H9 (cell line): ENCODE measurements at regions not wholly inside any gene's neighbourhood (a gene's known extent, or its start where the extent isn't known, plus 50 kb on each side); places are given as distances from the start of the nearest gene placed in this dataset.

Experiments used
- DNase-seq: peaks from one replicate; pipeline ENCODE4 v3.0.0-alpha.2; 2017
- H2AFZ ChIP-seq: one replicate; pipeline ENCODE4 v1.6.1; 2013; ENCODE audit warnings: mild to moderate bottlenecking, low read length, control low read depth, moderate library complexity
- H2AK5ac ChIP-seq: 2 replicates; pipeline ENCODE4 v1.6.1; 2013; ENCODE audit warnings: low read length, control low read depth, mixed read lengths; ENCODE audit not compliant: insufficient read length
- H2BK120ac ChIP-seq: one replicate; pipeline ENCODE4 v1.6.1; 2013; ENCODE audit warnings: low read depth, mild to moderate bottlenecking, low read length, control low read depth, inconsistent platforms; ENCODE audit not compliant: poor library complexity, severe bottlenecking
- H2BK12ac ChIP-seq: 2 replicates; pipeline ENCODE4 v1.6.1; 2013; ENCODE audit warnings: low read length, control low read depth, mixed read lengths, low read depth; ENCODE audit not compliant: insufficient read length
- H2BK15ac ChIP-seq: 2 replicates; pipeline ENCODE4 v1.6.1; 2013; ENCODE audit warnings: low read depth, low read length, control low read depth
- H2BK20ac ChIP-seq: one replicate; pipeline ENCODE4 v1.6.1; 2013; ENCODE audit warnings: low read depth, mild to moderate bottlenecking, low read length, control low read depth, inconsistent platforms; ENCODE audit not compliant: poor library complexity, severe bottlenecking
- H2BK5ac ChIP-seq: 2 replicates; pipeline ENCODE4 v1.6.1; 2013; ENCODE audit warnings: low read length, control low read depth, mixed read lengths; ENCODE audit not compliant: insufficient read length
- H3K14ac ChIP-seq: 2 replicates; pipeline ENCODE4 v1.6.1; 2013; ENCODE audit warnings: low read length, control low read depth; ENCODE audit not compliant: insufficient read depth
- H3K18ac ChIP-seq: 2 replicates; pipeline ENCODE4 v1.6.1; 2013; ENCODE audit warnings: low read depth, mild to moderate bottlenecking, mixed read lengths, low read length, control low read depth; ENCODE audit not compliant: insufficient read length
- H3K23ac ChIP-seq: 2 replicates; pipeline ENCODE4 v1.6.1; 2013; ENCODE audit warnings: low read length, control low read depth, mixed read lengths, low read depth; ENCODE audit not compliant: insufficient read length
- H3K23me2 ChIP-seq: 2 replicates; pipeline ENCODE4 v1.6.1; 2013; ENCODE audit warnings: low read depth, mild to moderate bottlenecking, mixed read lengths, low read length, control low read depth; ENCODE audit not compliant: insufficient read length, poor library complexity, severe bottlenecking
- H3K27ac ChIP-seq: 2 replicates; pipeline ENCODE4 v1.5.1; 2013; ENCODE audit warnings: low read length, control low read depth, mixed read lengths, low read depth; ENCODE audit not compliant: insufficient read length
- H3K27me3 ChIP-seq: 2 replicates; pipeline ENCODE4 v1.6.1; 2013; ENCODE audit warnings: low read length, control low read depth, inconsistent platforms; ENCODE audit not compliant: insufficient read depth
- H3K4ac ChIP-seq: 2 replicates; pipeline ENCODE4 v1.6.1; 2013; ENCODE audit warnings: low read depth, mild to moderate bottlenecking, control low read depth, inconsistent platforms, low read length, moderate library complexity
- H3K4me1 ChIP-seq: 2 replicates; pipeline ENCODE4 v1.6.1; 2013; ENCODE audit warnings: low read length, control low read depth, inconsistent platforms; ENCODE audit not compliant: insufficient read depth
- H3K4me2 ChIP-seq: 2 replicates; pipeline ENCODE4 v1.6.1; 2013; ENCODE audit warnings: low read length, control low read depth, mixed read lengths; ENCODE audit not compliant: insufficient read length, insufficient read depth
- H3K56ac ChIP-seq: 2 replicates; pipeline ENCODE4 v1.6.1; 2013; ENCODE audit warnings: low read depth, mild to moderate bottlenecking, mixed read lengths, low read length, control low read depth; ENCODE audit not compliant: insufficient read length
- H3K79me1 ChIP-seq: 2 replicates; pipeline ENCODE4 v1.6.1; 2013; ENCODE audit warnings: low read depth, mild to moderate bottlenecking, moderate library complexity, low read length, control low read depth, inconsistent platforms; ENCODE audit not compliant: insufficient read depth, poor library complexity, severe bottlenecking
- H3K79me2 ChIP-seq: 2 replicates; pipeline ENCODE4 v1.6.1; 2013; ENCODE audit warnings: low read length, control low read depth, inconsistent platforms; ENCODE audit not compliant: insufficient read depth
- H3K9ac ChIP-seq: 2 replicates; pipeline ENCODE4 v1.6.1; 2013; ENCODE audit warnings: low read length, control low read depth, mixed read lengths; ENCODE audit not compliant: insufficient read length; ENCODE audit errors: extremely low read depth
- H3K9me3 ChIP-seq: one replicate; pipeline ENCODE4 v1.6.1; 2013; ENCODE audit warnings: low read depth, low read length, inconsistent platforms; ENCODE audit not compliant: control insufficient read depth
- H3T11ph ChIP-seq: one replicate; pipeline ENCODE4 v1.6.1; 2013; ENCODE audit warnings: mild to moderate bottlenecking, low read length, control low read depth, inconsistent platforms
- H4K20me1 ChIP-seq: one replicate; pipeline ENCODE4 v1.6.1; 2013; ENCODE audit not compliant: control insufficient read depth, insufficient read length, insufficient read depth
- H4K5ac ChIP-seq: 2 replicates; pipeline ENCODE4 v1.6.1; 2013; ENCODE audit warnings: low read depth, mild to moderate bottlenecking, mixed read lengths, low read length, control low read depth; ENCODE audit not compliant: insufficient read length
- H4K8ac ChIP-seq: replicated peaks from 2 replicates; pipeline ENCODE4 v1.6.1; 2013; ENCODE audit warnings: low read length, control low read depth, mixed read lengths, low read depth; ENCODE audit not compliant: insufficient read length
- H4K91ac ChIP-seq: 2 replicates; pipeline ENCODE4 v1.6.1; 2013; ENCODE audit warnings: low read depth, mild to moderate bottlenecking, moderate library complexity, mixed read lengths, low read length, control low read depth; ENCODE audit not compliant: insufficient read length
- H3K27ac Mint-ChIP-seq, 3 experiments: 2 replicates in 2 of 3; 3 replicates in 1 of 3; pipeline ENCODE4 v1.8.0; 2020 to 2021; ENCODE audit warnings: mixed read lengths in 3 of 3, mild to moderate bottlenecking in 1 of 3, moderate library complexity in 1 of 3
- H3K27me3 Mint-ChIP-seq: 2 replicates; pipeline ENCODE4 v1.8.0; 2021; ENCODE audit warnings: low read depth, mild to moderate bottlenecking, moderate library complexity, mixed read lengths
- H3K36me3 Mint-ChIP-seq, 3 experiments: 2 replicates in 2 of 3; 3 replicates in 1 of 3; pipeline ENCODE4 v1.8.0; 2020 to 2021; ENCODE audit warnings: low read depth in 3 of 3, mixed read lengths in 3 of 3; ENCODE audit not compliant: insufficient read depth in 1 of 3
- H3K4me1 Mint-ChIP-seq, 2 experiments: 2 replicates each; pipeline ENCODE4 v1.8.0; 2020; ENCODE audit warnings: mixed read lengths in 2 of 2
- H3K4me3 Mint-ChIP-seq, 2 experiments: 2 replicates in 1 of 2; 3 replicates in 1 of 2; pipeline ENCODE4 v1.8.0; 2020 to 2021; ENCODE audit warnings: mild to moderate bottlenecking in 2 of 2, mixed read lengths in 2 of 2, moderate library complexity in 1 of 2
- H3K9me3 Mint-ChIP-seq, 2 experiments: 2 replicates in 1 of 2; 3 replicates in 1 of 2; pipeline ENCODE4 v1.8.0; 2020; ENCODE audit warnings: mild to moderate bottlenecking in 2 of 2, mixed read lengths in 2 of 2, moderate library complexity in 1 of 2
- WGBS: extraction: QIAGEN DNeasy Blood & Tissue Kit; methylation state at CpG from one replicate; pipeline ENCODE4 v1.1.7; 2013; ENCODE audit warnings: missing lambda C conversion rate, low lambda C conversion rate, mixed read lengths; ENCODE audit not compliant: insufficient read length; ENCODE audit errors: extremely low coverage; 5-methylcytosine and 5-hydroxymethylcytosine counted together
- TF ChIP-seq, protein P1 (sequence below): fragments of 200-600 bp; sonication (generic); conservative IDR thresholded peaks from 3 replicates; pipeline ENCODE4 v1.8.0; 2021; ENCODE audit warnings: antibody characterized with exemption, mild to moderate bottlenecking

DNA sequence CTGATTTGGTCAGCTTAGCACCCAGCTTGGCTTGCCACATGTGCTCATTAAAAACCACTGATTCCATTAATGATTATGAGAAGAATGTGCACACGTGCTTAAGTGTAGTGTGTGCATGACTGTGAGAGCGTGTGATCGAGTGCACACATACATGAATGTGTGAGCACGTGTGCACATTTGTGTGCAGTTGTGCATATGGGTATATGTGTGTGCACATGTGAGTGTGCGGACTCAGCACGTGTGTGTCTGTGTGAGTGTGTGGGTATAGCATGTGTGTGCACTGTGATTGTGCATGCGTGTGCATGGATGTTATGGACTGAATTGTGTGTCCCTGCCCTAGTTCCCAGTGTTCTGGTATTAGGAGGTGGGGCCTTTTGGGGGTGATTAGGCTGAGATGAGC is 202.1 kb upstream of the ZNF536 start:
- no peak overlapping the region for H3K23ac ChIP-seq
- no peak overlapping the region for H3K9ac ChIP-seq
- H2BK120ac ChIP-seq = no peak overlapping the region
- H3K4me1 ChIP-seq = no peaks in the 10 kb centered on the region
- no peak overlapping the region for H2BK20ac ChIP-seq
- H2BK15ac ChIP-seq = no peak overlapping the region
- no peak overlapping the region for H4K8ac ChIP-seq
- H4K5ac ChIP-seq = no peak overlapping the region
- no peak overlapping the region for H3K4me2 ChIP-seq
- no peak overlapping the region for H3K18ac ChIP-seq
- no peak overlapping the region for H2AFZ ChIP-seq
- H3K4me1 Mint-ChIP-seq = no peaks in the 10 kb centered on the region
- no peak overlapping the region for H3T11ph ChIP-seq
- no peak overlapping the region for H2BK12ac ChIP-seq
- WGBS = no CpG with 5 or more reads among the region's 7 CpGs
- no peak overlapping the region for H4K91ac ChIP-seq
- H3K14ac ChIP-seq = no peak overlapping the region
- H3K23me2 ChIP-seq = no peaks in the 10 kb centered on the region
- H3K36me3 Mint-ChIP-seq = no peaks in the 10 kb centered on the region
- no peak overlapping the region for H3K27ac ChIP-seq
- TF ChIP-seq, protein P1, sequence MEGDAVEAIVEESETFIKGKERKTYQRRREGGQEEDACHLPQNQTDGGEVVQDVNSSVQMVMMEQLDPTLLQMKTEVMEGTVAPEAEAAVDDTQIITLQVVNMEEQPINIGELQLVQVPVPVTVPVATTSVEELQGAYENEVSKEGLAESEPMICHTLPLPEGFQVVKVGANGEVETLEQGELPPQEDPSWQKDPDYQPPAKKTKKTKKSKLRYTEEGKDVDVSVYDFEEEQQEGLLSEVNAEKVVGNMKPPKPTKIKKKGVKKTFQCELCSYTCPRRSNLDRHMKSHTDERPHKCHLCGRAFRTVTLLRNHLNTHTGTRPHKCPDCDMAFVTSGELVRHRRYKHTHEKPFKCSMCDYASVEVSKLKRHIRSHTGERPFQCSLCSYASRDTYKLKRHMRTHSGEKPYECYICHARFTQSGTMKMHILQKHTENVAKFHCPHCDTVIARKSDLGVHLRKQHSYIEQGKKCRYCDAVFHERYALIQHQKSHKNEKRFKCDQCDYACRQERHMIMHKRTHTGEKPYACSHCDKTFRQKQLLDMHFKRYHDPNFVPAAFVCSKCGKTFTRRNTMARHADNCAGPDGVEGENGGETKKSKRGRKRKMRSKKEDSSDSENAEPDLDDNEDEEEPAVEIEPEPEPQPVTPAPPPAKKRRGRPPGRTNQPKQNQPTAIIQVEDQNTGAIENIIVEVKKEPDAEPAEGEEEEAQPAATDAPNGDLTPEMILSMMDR = no peak
- no peaks in the 10 kb centered on the region for H3K9me3 ChIP-seq
- no peaks in the 10 kb centered on the region for H4K20me1 ChIP-seq
- H3K27me3 ChIP-seq = no peaks in the 10 kb centered on the region
- H3K27ac Mint-ChIP-seq = no peak overlapping the region
- H3K27me3 Mint-ChIP-seq = peaks cover 2% of the 10 kb centered on the region; the same call in 1 of the 2 replicates
- H2BK5ac ChIP-seq = no peak overlapping the region
- H3K9me3 Mint-ChIP-seq = no peaks in the 10 kb centered on the region
- no peak overlapping the region for H3K56ac ChIP-seq
- DNase-seq = no peak
- H3K79me1 ChIP-seq = no peaks in the 10 kb centered on the region
- no peaks in the 10 kb centered on the region for H3K79me2 ChIP-seq
- H3K4ac ChIP-seq = no peak overlapping the region
- no peak overlapping the region for H2AK5ac ChIP-seq
- H3K4me3 Mint-ChIP-seq = no peak overlapping the region
